Mucosa of descending colon (tissue), 3 donors: ENCODE measurements at regions not wholly inside any gene's neighbourhood (a gene's known extent, or its start where the extent isn't known, plus 50 kb on each side); places are given as distances from the start of the nearest gene placed in this dataset.
"Not testable (repeated sequence)": the region's sequence is repeated elsewhere in the genome, so short reads cannot be mapped to it uniquely, and the experiment has no call there.

Experiments
- ATAC-seq: fragments of 200-7000 bp; cut with Tn5 transposase; one replicate; pipeline ENCODE4 v1.9.1; 2020; ENCODE audit warnings: mild to moderate bottlenecking, moderate library complexity
- DNase-seq, 3 donors: peaks; one replicate each; pipeline ENCODE4 v3.0.0-alpha.2; 2020
- H3K36me3 ChIP-seq: fragments of 200-600 bp; one replicate; pipeline ENCODE4 v1.8.0; 2021; ENCODE audit warnings: low read depth, mild to moderate bottlenecking
- H3K4me1 ChIP-seq: fragments of 200-600 bp; one replicate; pipeline ENCODE4 v1.8.0; 2021; ENCODE audit warnings: low read depth, mild to moderate bottlenecking
- H3K4me3 ChIP-seq: fragments of 200-600 bp; one replicate; pipeline ENCODE4 v1.8.0; 2021; ENCODE audit warnings: mild to moderate bottlenecking
- H3K9me3 ChIP-seq: fragments of 200-600 bp; one replicate; pipeline ENCODE4 v1.8.0; 2021; ENCODE audit warnings: mild to moderate bottlenecking
- intact Hi-C, 2 donors: fragments of 100-400 bp; cut with DNase I in 1 of 2; cut with micrococcal nuclease in 1 of 2; formaldehyde crosslinking; loops; one replicate each; pipeline versions ENCODE4 v1.11.0 to v1.11.1; 2022; cut with DNase I, micrococcal nuclease
- TF ChIP-seq, protein P1 (sequence below): fragments of 200-600 bp; IDR thresholded peaks from one replicate; pipeline ENCODE4 v1.8.0; 2022; ENCODE audit warnings: antibody characterized with exemption, mild to moderate bottlenecking
- donor health status: DM: no; HTN: no; CAD: no; lungs with moderate emphysema.
- donor health status: DM: no; HTN: no; CAD: no.
- donor health status: DM: no; HTN: yes; CAD: no.

DNA sequence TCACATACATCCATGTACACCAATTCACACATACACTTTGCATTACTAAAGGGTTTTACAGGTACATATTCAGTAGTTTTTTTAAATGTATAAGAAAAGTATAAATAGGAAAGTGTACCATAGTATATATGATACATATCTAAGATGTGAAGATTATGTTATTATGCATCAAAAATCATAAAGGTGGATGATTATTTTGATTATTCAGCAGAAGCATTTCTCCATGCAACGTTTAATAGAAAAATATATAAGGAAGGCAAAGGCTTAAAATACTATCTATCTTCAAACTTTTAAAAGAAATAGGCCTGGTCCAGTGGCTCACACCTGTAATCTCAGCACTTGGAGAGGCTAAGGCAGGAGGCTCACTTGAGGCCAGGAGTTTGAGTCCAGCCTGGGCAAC, 133.5 kb upstream of the KLF3 start:
- TF ChIP-seq, protein P1, sequence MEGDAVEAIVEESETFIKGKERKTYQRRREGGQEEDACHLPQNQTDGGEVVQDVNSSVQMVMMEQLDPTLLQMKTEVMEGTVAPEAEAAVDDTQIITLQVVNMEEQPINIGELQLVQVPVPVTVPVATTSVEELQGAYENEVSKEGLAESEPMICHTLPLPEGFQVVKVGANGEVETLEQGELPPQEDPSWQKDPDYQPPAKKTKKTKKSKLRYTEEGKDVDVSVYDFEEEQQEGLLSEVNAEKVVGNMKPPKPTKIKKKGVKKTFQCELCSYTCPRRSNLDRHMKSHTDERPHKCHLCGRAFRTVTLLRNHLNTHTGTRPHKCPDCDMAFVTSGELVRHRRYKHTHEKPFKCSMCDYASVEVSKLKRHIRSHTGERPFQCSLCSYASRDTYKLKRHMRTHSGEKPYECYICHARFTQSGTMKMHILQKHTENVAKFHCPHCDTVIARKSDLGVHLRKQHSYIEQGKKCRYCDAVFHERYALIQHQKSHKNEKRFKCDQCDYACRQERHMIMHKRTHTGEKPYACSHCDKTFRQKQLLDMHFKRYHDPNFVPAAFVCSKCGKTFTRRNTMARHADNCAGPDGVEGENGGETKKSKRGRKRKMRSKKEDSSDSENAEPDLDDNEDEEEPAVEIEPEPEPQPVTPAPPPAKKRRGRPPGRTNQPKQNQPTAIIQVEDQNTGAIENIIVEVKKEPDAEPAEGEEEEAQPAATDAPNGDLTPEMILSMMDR, result no peak
- Histone ChIP-seq H3K36me3 (no peaks in the 10 kb centered on the region), H3K4me3 (no peak overlapping the region), H3K4me1 (peaks cover 4% of the 10 kb centered on the region), H3K9me3 (no peaks in the 10 kb centered on the region)
- intact Hi-C loops, result no loop called here
- DNase-seq (no peak), ATAC-seq (no peak)

DNA sequence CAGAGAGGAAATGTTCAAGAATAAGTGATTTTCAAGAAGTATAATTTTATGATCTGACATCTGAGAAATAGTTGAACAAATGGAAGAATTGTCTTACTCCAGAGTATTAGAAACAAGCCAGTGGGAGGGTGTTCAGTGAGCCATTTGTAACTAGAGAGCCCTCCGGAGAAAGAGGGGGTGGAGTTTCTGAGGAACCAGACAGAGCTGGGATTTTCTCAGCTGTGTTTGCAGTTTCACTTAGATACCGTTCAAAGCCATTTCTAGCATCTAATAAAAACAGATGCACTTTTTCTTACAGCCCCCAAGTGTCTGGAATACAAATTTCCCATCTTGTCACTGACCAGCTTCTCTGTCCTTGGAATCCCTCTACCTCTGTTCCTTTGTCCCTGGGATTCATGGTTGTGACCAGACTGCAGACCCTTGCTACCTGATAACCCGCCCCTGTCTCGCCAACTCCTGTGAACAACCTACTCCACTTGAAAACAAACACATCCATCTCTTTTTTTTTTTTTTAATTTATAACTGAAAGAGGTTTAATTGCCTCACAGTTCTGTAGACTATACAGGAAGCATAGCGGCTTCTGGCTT, 132.8 kb upstream of the KLF3 start:
- no peak for DNase-seq
- TF ChIP-seq, protein P1, result no peak
- no peak for ATAC-seq
- no peaks in the 10 kb centered on the region for H3K9me3 ChIP-seq
- no peak overlapping the region for H3K4me3 ChIP-seq
- H3K4me1 ChIP-seq, result peaks cover 4% of the 10 kb centered on the region
- intact Hi-C loops, result no loop called here
- no peaks in the 10 kb centered on the region for H3K36me3 ChIP-seq

DNA sequence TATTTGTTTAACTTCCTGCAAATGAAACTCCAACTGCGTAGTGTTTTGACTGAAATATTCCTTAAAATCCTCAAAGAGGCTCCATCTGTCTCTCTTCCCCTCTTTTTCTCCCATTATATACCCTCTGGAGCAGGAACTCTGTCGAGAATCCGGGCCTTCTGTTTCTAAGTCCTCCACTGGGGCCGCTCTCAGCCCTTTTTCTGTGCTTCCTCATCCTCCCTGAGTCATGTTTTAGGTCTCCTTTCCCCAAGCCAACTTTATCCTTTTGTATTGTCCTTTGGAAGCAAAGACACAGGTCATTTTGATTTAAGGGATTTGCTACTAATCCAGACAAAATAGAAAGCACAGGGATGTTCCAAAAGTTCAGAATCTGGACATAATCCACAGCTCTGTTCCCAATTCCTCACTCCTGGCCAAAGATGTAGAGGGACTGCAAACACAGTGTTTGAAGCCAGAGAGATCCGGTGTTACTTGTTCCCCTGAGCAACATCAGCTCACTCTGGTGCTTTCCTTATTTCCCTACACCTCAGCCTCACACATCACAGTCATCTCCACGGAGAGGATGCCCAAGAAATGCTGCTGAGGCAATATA, 131.0 kb upstream of the KLF3 start:
- intact Hi-C loops, result no loop called here
- no peak overlapping the region for H3K4me3 ChIP-seq
- H3K36me3 ChIP-seq, result no peaks in the 10 kb centered on the region
- TF ChIP-seq, protein P1, result no peak
- H3K9me3 ChIP-seq, result no peaks in the 10 kb centered on the region
- H3K4me1 ChIP-seq, result peaks cover 4% of the 10 kb centered on the region
- DNase-seq (no peak), ATAC-seq (no peak)

- ATAC-seq (no peak), DNase-seq (no peak)
- TF ChIP-seq, protein P1, result no peak
- peaks cover 2% of the 10 kb centered on the region for H3K4me1 ChIP-seq
- no peaks in the 10 kb centered on the region for H3K9me3 ChIP-seq
- H3K36me3 ChIP-seq, result no peaks in the 10 kb centered on the region
- intact Hi-C loops, result no loop called here
- H3K4me3 ChIP-seq, result no peak overlapping the region
These were observed 129.5 kb upstream of the KLF3 start for GRCh38 chr4:38534344-38535045.

GRCh38 chr4:38535071-38535470, 128.9 kb upstream of the KLF3 start:
- H3K36me3 ChIP-seq, H3K9me3 ChIP-seq, ATAC-seq, DNase-seq, intact Hi-C loops, H3K4me1 ChIP-seq, H3K4me3 ChIP-seq: not testable (repeated sequence)

DNA sequence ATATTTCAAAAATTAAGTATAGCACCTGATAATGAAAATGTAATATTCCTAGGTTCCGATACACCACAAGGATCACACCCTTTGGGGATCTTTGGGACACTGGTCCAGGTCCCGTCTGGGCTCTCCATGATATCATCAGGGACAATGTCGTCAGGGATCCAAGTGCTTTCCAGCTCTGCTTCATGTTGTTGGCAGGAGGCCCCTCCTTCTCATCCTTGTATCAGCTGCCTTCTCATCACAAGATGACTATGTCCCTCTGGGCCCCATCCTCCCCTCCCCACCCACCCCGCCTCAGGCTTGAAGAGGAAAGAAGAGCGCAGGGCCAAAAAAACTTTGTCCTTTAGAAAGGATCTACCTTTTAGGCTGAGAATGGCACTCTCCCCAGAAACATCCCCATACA, 128.3 kb upstream of the KLF3 start:
- no peak overlapping the region for H3K4me3 ChIP-seq
- H3K9me3 ChIP-seq, result no peaks in the 10 kb centered on the region
- intact Hi-C loops, result no loop called here
- TF ChIP-seq, protein P1, result no peak
- no peaks in the 10 kb centered on the region for H3K36me3 ChIP-seq
- no peaks in the 10 kb centered on the region for H3K4me1 ChIP-seq
- DNase-seq, result no peak
- ATAC-seq, result no peak
